PC-9 (cell line): ENCODE measurements at regions not wholly inside any gene's neighbourhood (a gene's known extent, or its start where the extent isn't known, plus 50 kb on each side); places are given as distances from the start of the nearest gene placed in this dataset.
"Not testable (repeated sequence)": the region's sequence is repeated elsewhere in the genome, so short reads cannot be mapped to it uniquely, and the experiment has no call there.

ENCODE experiments used
- BruUV-seq: library from RNA; stranded (reverse); fragments of 400-500 nt; replicated peaks from 2 replicates; lab custom pipeline; 2021; lab: Mats Ljungman, UMichigan
- CTCF ChIA-PET: fragments of 300-600 bp; sonication (Branson Sonifier 250); formaldehyde crosslinking; loops from one replicate; lab custom pipeline; 2022; ENCODE audit warnings: antibody characterized with exemption; lab: Charles Lee
- POLR2A ChIA-PET: fragments of 300-600 bp; sonication (Branson Sonifier 250); formaldehyde crosslinking; loops from one replicate; lab custom pipeline; 2022; ENCODE audit warnings: antibody characterized with exemption; ENCODE audit not compliant: unreplicated experiment; lab: Charles Lee
- DNase-seq, 2 experiments: peaks; one replicate each; pipeline versions ENCODE4 v3.0.0 to v3.0.0-alpha.2; 2015 to 2022; ENCODE audit warnings: mixed read lengths in 1 of 2
- H2AFZ ChIP-seq: fragments of 200-600 bp; sonication (generic); 2 replicates; pipeline ENCODE4 v1.8.1; 2017; ENCODE audit warnings: antibody characterized with exemption
- H3F3A ChIP-seq: fragments of 200-600 bp; sonication (generic); 2 replicates; pipeline ENCODE4 v1.8.1; 2017; ENCODE audit warnings: antibody characterized with exemption, mild to moderate bottlenecking, low read depth; ENCODE audit not compliant: insufficient read depth
- H3K27ac ChIP-seq: fragments of 200-600 bp; sonication (generic); 2 replicates; pipeline ENCODE4 v1.6.1; 2016; ENCODE audit warnings: mixed run types
- H3K27me3 ChIP-seq: fragments of 200-600 bp; sonication (generic); 2 replicates; pipeline ENCODE4 v1.6.1; 2016; ENCODE audit warnings: low read depth, mixed run types; ENCODE audit not compliant: insufficient read depth
- H3K36me3 ChIP-seq: fragments of 200-600 bp; sonication (generic); 2 replicates; pipeline ENCODE4 v1.6.1; 2016; ENCODE audit warnings: low read depth, mixed run types
- H3K4me1 ChIP-seq: fragments of 200-600 bp; sonication (generic); replicated peaks from 2 replicates; pipeline ENCODE4 v1.6.1; 2016; ENCODE audit warnings: mixed run types; ENCODE audit not compliant: insufficient read depth
- H3K4me2 ChIP-seq: fragments of 200-600 bp; sonication (generic); 2 replicates; pipeline ENCODE4 v1.6.1; 2017; ENCODE audit warnings: mixed run types
- H3K4me3 ChIP-seq: fragments of 200-600 bp; sonication (generic); 2 replicates; pipeline ENCODE4 v1.6.1; 2016; ENCODE audit warnings: mixed run types
- H3K79me2 ChIP-seq: fragments of 200-600 bp; sonication (generic); 2 replicates; pipeline ENCODE4 v1.6.1; 2017; ENCODE audit warnings: low read depth, mixed run types
- H3K9me2 ChIP-seq: fragments of 200-600 bp; sonication (generic); 2 replicates; pipeline ENCODE4 v1.8.1; 2017; ENCODE audit warnings: mild to moderate bottlenecking; ENCODE audit not compliant: insufficient read depth
- H3K9me3 ChIP-seq: fragments of 200-600 bp; sonication (generic); 2 replicates; pipeline ENCODE4 v1.8.1; 2016; ENCODE audit warnings: low read depth; ENCODE audit not compliant: insufficient read depth
- H4K20me1 ChIP-seq: fragments of 200-600 bp; sonication (generic); 2 replicates; pipeline ENCODE4 v1.8.1; 2017; ENCODE audit not compliant: insufficient read depth
- EZH2 ChIP-seq: fragments of 200-600 bp; sonication (generic); IDR thresholded peaks from 2 replicates; pipeline ENCODE4 v1.8.0; 2017; ENCODE audit warnings: antibody characterized with exemption, low read depth
- intact Hi-C: fragments of 100-400 bp; cut with micrococcal nuclease; formaldehyde crosslinking; loops from one replicate; pipeline ENCODE4 v1.10.0; 2022; ENCODE audit not compliant: unreplicated experiment
- TF ChIP-seq, protein P1 (sequence below): fragments of 200-600 bp; sonication (generic); conservative IDR thresholded peaks from 2 replicates; pipeline ENCODE4 v1.6.1; 2017; ENCODE audit warnings: mixed run types, antibody characterized with exemption, mild to moderate bottlenecking, moderate library complexity

DNA sequence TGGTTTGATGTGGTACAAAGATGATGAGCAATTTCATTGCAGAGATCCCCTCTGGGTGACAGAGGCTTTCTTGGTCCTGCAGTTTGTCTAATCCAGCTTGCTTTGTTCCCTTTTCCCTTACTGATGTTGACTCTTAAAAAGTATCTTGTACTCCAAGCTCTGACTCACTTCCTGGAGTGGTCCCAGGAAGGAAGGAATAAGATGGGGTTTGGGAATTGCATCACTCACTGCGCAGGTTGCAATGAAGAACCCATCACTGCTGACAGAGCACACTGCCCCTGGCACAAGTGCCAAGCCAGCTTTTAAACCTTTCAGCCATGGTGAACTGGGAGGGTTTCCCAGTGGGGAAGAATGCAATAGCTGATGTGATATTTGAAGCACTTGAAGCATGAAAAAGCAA is 662.2 kb upstream of the CTNND2 start:
- no peaks in the 10 kb centered on the region for H3K27me3 ChIP-seq
- DNase-seq: no peak
- CTCF ChIA-PET: no interaction called here
- no peak overlapping the region for H3K27ac ChIP-seq
- H3K36me3 ChIP-seq: no peaks in the 10 kb centered on the region
- H3F3A ChIP-seq: no peaks in the 10 kb centered on the region
- intact Hi-C loops: no loop called here
- H3K4me2 ChIP-seq: no peak overlapping the region
- H3K4me1 ChIP-seq: no peaks in the 10 kb centered on the region
- H4K20me1 ChIP-seq: no peaks in the 10 kb centered on the region
- POLR2A ChIA-PET: no interaction called here
- no peaks in the 10 kb centered on the region for H3K79me2 ChIP-seq
- no peak overlapping the region for H3K4me3 ChIP-seq
- TF ChIP-seq EZH2: no peak
- TF ChIP-seq, protein P1, sequence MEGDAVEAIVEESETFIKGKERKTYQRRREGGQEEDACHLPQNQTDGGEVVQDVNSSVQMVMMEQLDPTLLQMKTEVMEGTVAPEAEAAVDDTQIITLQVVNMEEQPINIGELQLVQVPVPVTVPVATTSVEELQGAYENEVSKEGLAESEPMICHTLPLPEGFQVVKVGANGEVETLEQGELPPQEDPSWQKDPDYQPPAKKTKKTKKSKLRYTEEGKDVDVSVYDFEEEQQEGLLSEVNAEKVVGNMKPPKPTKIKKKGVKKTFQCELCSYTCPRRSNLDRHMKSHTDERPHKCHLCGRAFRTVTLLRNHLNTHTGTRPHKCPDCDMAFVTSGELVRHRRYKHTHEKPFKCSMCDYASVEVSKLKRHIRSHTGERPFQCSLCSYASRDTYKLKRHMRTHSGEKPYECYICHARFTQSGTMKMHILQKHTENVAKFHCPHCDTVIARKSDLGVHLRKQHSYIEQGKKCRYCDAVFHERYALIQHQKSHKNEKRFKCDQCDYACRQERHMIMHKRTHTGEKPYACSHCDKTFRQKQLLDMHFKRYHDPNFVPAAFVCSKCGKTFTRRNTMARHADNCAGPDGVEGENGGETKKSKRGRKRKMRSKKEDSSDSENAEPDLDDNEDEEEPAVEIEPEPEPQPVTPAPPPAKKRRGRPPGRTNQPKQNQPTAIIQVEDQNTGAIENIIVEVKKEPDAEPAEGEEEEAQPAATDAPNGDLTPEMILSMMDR: no peak
- no TSS peak for BruUV-seq
- H3K9me2 ChIP-seq: 0 out of 2 replicates have a peak, but pooled peaks cover 3% of the 10 kb centered on the region
- no peak overlapping the region for H2AFZ ChIP-seq
- no peaks in the 10 kb centered on the region; the same call in 1 of the 2 replicates for H3K9me3 ChIP-seq

DNA sequence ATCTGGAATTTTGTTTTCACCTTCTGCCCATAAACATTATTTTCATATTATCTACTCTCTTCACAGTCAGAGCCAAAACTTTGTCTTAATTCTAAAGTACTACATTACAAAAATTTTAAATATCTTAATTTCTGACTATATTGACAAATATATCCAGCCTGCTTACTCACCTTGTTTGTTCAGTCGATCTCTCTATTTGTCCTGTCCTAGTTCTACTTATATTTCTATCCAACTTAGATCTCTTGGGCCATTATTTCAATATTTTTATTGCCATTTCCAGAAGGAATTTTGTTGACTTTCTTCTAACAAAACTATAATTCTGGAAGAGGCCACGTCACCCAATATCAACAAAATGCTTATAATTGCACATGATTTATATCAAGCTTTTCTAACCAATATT is 652.8 kb upstream of the CTNND2 start:
- DNase-seq: no peak
- Histone ChIP-seq H3K4me3 (no peak overlapping the region), H3K9me2 (no peaks in the 10 kb centered on the region), H2AFZ (no peak overlapping the region), H4K20me1 (no peaks in the 10 kb centered on the region), H3K4me1 (no peaks in the 10 kb centered on the region), H3K27me3 (no peaks in the 10 kb centered on the region), H3F3A (no peaks in the 10 kb centered on the region), H3K36me3 (no peaks in the 10 kb centered on the region), H3K9me3 (no peaks in the 10 kb centered on the region), H3K27ac (no peak overlapping the region), H3K4me2 (no peak overlapping the region), H3K79me2 (no peaks in the 10 kb centered on the region)
- CTCF ChIA-PET: no interaction called here
- no peak for TF ChIP-seq EZH2
- TF ChIP-seq, protein P1: no peak
- intact Hi-C loops: no loop called here
- BruUV-seq: no TSS peak
- POLR2A ChIA-PET: no interaction called here

DNA sequence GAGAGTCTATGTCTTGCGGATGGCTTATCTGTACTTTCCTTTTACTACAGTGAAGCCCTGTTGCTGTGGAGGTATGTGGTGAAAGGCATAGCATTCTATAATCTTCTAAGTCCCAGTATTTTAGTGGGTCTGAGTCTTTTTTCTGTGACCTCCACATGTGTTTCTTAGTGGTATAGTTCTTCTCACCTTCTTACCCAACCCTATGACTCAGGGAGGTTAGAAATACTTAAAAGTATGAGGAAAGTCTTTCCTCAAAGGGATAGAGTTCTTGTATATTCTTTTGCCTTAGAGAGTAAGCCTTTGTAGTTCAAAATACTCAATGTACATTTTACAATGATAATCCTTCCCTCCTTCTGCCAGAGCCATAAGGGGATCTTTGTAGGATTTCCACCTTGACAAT is 621.9 kb upstream of the CTNND2 start:
- no peak for DNase-seq
- POLR2A ChIA-PET: no interaction called here

DNA sequence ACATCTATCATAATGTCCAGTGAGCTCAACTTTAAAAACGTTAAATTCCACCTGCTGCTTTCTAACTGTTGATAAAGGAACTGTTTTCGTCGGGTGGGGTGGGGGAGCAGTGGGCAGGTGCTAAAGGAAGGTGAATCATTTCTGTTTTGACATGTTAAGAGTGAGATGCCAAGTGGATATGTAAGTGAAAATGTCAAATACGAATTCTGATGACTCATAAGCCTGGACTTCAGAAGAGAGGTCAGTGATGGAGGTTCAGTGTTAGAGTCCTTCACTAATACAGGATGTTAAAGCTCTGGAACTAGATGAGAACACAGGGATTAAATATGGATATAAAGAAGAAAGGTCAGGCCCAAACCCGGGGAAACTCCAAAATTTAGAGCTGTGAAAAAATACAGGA is 617.9 kb upstream of the CTNND2 start:
- peaks cover 7% of the 10 kb centered on the region for H3K4me1 ChIP-seq
- no peaks in the 10 kb centered on the region for H3F3A ChIP-seq
- POLR2A ChIA-PET: interaction anchor here (0.6 kb wide), 1 partner anchor 1079 kb away, joined by 4 read pairs; no protein-coding TSS in a partner anchor
- H3K79me2 ChIP-seq: no peaks in the 10 kb centered on the region
- H2AFZ ChIP-seq: no peak overlapping the region
- no peaks in the 10 kb centered on the region for H4K20me1 ChIP-seq
- no peaks in the 10 kb centered on the region for H3K36me3 ChIP-seq
- no peaks in the 10 kb centered on the region for H3K27me3 ChIP-seq
- H3K27ac ChIP-seq: no peak overlapping the region
- no peak overlapping the region for H3K4me2 ChIP-seq
- no peaks in the 10 kb centered on the region for H3K9me3 ChIP-seq
- intact Hi-C loops: no loop called here
- DNase-seq: peak; percentile 17 to 66
- CTCF ChIA-PET: no interaction called here
- H3K4me3 ChIP-seq: no peak overlapping the region
- BruUV-seq: no TSS peak
- TF ChIP-seq EZH2: no peak
- TF ChIP-seq, protein P1: no peak
- no peaks in the 10 kb centered on the region for H3K9me2 ChIP-seq

More for the DNA sequence above, 621.9 kb upstream of the CTNND2 start:
- intact Hi-C loops: no loop called here
- BruUV-seq: no TSS peak
- no peak overlapping the region for H3K27ac ChIP-seq
- CTCF ChIA-PET: no interaction called here
- H3K36me3 ChIP-seq: no peaks in the 10 kb centered on the region
- H3K79me2 ChIP-seq: no peaks in the 10 kb centered on the region
- no peaks in the 10 kb centered on the region for H3K27me3 ChIP-seq
- no peak overlapping the region for H3K4me2 ChIP-seq
- no peaks in the 10 kb centered on the region for H3K9me2 ChIP-seq
- H3K4me1 ChIP-seq: peaks cover 7% of the 10 kb centered on the region
- H3F3A ChIP-seq: no peaks in the 10 kb centered on the region
- no peaks in the 10 kb centered on the region for H3K9me3 ChIP-seq
- no peak overlapping the region for H3K4me3 ChIP-seq
- H2AFZ ChIP-seq: no peak overlapping the region
- no peak for TF ChIP-seq EZH2
- no peaks in the 10 kb centered on the region for H4K20me1 ChIP-seq

DNA sequence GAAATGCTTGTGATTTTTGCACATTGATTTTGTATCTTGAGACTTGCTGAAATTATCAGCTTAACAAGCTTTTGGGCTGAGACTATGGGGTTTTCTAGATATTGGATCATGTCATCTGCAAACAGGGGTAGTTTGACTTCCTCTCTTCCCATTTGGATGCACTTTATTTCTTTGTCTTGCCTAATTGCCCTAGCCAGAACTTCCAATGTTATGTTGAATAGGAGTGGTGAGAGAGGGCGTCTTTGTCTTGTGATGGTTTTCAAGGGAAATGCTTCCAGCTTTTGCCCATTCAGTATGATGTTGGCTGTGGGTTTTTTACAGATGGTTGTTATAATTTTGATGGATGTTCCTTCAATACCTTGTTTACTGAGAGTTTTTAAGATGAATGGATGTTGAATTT is 600.7 kb upstream of the CTNND2 start:
- H3K27me3 ChIP-seq, H3K9me3 ChIP-seq, intact Hi-C loops, POLR2A ChIA-PET, H3K9me2 ChIP-seq, BruUV-seq, CTCF ChIA-PET, H3K79me2 ChIP-seq, H3K4me3 ChIP-seq, H3K4me1 ChIP-seq, H3K36me3 ChIP-seq, H3F3A ChIP-seq, H4K20me1 ChIP-seq, DNase-seq, H2AFZ ChIP-seq, H3K27ac ChIP-seq, H3K4me2 ChIP-seq: not testable (repeated sequence)
